WTC11 (cell line): ENCODE measurements at regions not wholly inside any gene's neighbourhood (a gene's known extent, or its start where the extent isn't known, plus 50 kb on each side); places are given as distances from the start of the nearest gene placed in this dataset.

ENCODE experiments used
- ATAC-seq: fragments of 200-7000 bp; cut with Tn5 transposase; 2 replicates; pipeline ENCODE4 v1.10.0; 2021; ENCODE audit warnings: mild to moderate bottlenecking, moderate library complexity
- CTCF ChIA-PET: fragments of 300-600 bp; sonication (Branson Sonifier 250); formaldehyde crosslinking; loops from one replicate; lab custom pipeline; 2021; ENCODE audit warnings: antibody characterized with exemption; lab: Charles Lee
- POLR2A ChIA-PET: fragments of 350-600 bp; sonication (Branson Sonifier 250); formaldehyde crosslinking; loops from one replicate; lab custom pipeline; 2021; ENCODE audit warnings: antibody characterized with exemption; lab: Charles Lee
- DNase-seq: peaks from one replicate; pipeline ENCODE4 v3.0.0; 2021; ENCODE audit warnings: low spot score
- H3K27ac Mint-ChIP-seq: 2 replicates; pipeline ENCODE4 v1.8.0; 2021; ENCODE audit warnings: mixed read lengths
- H3K27me3 Mint-ChIP-seq: 2 replicates; pipeline ENCODE4 v1.8.0; 2021; ENCODE audit warnings: low read depth, mild to moderate bottlenecking, moderate library complexity, mixed read lengths
- H3K36me3 Mint-ChIP-seq: 2 replicates; pipeline ENCODE4 v1.8.0; 2021; ENCODE audit warnings: mixed read lengths
- H3K4me1 Mint-ChIP-seq: 2 replicates; pipeline ENCODE4 v1.8.0; 2022; ENCODE audit warnings: mixed read lengths
- H3K4me3 Mint-ChIP-seq: 2 replicates; pipeline ENCODE4 v1.8.0; 2021; ENCODE audit warnings: mild to moderate bottlenecking, moderate library complexity, mixed read lengths
- H3K9me3 Mint-ChIP-seq: 2 replicates; pipeline ENCODE4 v1.8.0; 2021; ENCODE audit warnings: mixed read lengths
- AR ChIP-seq: fragments of 250-450 bp; sonication (Bioruptor Pico); IDR thresholded peaks from 2 replicates; pipeline ENCODE4 v1.9.0; 2021; ENCODE audit warnings: mild to moderate bottlenecking
- ATF1 ChIP-seq: sonication (generic); formaldehyde crosslinking; IDR thresholded peaks from 2 replicates; pipeline ENCODE4 v1.8.1; 2023; ENCODE audit warnings: mild to moderate bottlenecking, moderate library complexity, missing genetic modification reagents
- CREM ChIP-seq: sonication (generic); formaldehyde crosslinking; IDR thresholded peaks from 2 replicates; pipeline ENCODE4 v1.8.1; 2022; ENCODE audit warnings: mild to moderate bottlenecking, missing genetic modification reagents, moderate library complexity
- E2F4 ChIP-seq: sonication (generic); formaldehyde crosslinking; IDR thresholded peaks from 2 replicates; pipeline ENCODE4 v1.8.1; 2022; ENCODE audit warnings: low read depth, mild to moderate bottlenecking, moderate library complexity, missing genetic modification reagents, borderline replicate concordance
- ELF4 ChIP-seq: sonication (generic); formaldehyde crosslinking; IDR thresholded peaks from 2 replicates; pipeline ENCODE4 v1.8.1; 2022; ENCODE audit warnings: low read depth, mild to moderate bottlenecking, moderate library complexity, missing genetic modification reagents
- ESRRA ChIP-seq: sonication (generic); formaldehyde crosslinking; IDR thresholded peaks from 2 replicates; pipeline ENCODE4 v1.8.1; 2022; ENCODE audit warnings: mild to moderate bottlenecking, missing genetic modification reagents, borderline replicate concordance
- HMGA2 ChIP-seq: fragments of 250-450 bp; sonication (Bioruptor Pico); IDR thresholded peaks from 2 replicates; pipeline ENCODE4 v1.4.0; 2021; ENCODE audit warnings: mild to moderate bottlenecking, moderate library complexity
- IRF2 ChIP-seq: sonication (generic); formaldehyde crosslinking; IDR thresholded peaks from 2 replicates; pipeline ENCODE4 v1.8.0; 2022; ENCODE audit warnings: low read depth, missing genetic modification reagents, borderline replicate concordance
- MXD4 ChIP-seq: fragments of 250-450 bp; sonication (Bioruptor Pico); IDR thresholded peaks from 2 replicates; pipeline ENCODE4 v1.8.0; 2021; ENCODE audit warnings: mild to moderate bottlenecking, moderate library complexity, borderline replicate concordance
- MYBL2 ChIP-seq: sonication (generic); formaldehyde crosslinking; IDR thresholded peaks from 2 replicates; pipeline ENCODE4 v1.8.1; 2023; ENCODE audit warnings: mild to moderate bottlenecking, moderate library complexity, missing genetic modification reagents
- NR1H2 ChIP-seq: sonication (generic); formaldehyde crosslinking; IDR thresholded peaks from 2 replicates; pipeline ENCODE4 v1.9.0; 2021; ENCODE audit warnings: mild to moderate bottlenecking, moderate library complexity, missing genetic modification reagents
- PREB ChIP-seq: sonication (generic); formaldehyde crosslinking; IDR thresholded peaks from 2 replicates; pipeline ENCODE4 v1.8.1; 2022; ENCODE audit warnings: mild to moderate bottlenecking, missing genetic modification reagents, moderate library complexity, borderline replicate concordance
- PRRX2 ChIP-seq: fragments of 250-450 bp; sonication (Bioruptor Pico); IDR thresholded peaks from 2 replicates; pipeline ENCODE4 v1.8.0; 2021; ENCODE audit warnings: mild to moderate bottlenecking
- SP1 ChIP-seq: sonication (generic); formaldehyde crosslinking; conservative IDR thresholded peaks from 2 replicates; pipeline ENCODE4 v1.8.1; 2022; ENCODE audit warnings: missing genetic modification reagents
- TCF7 ChIP-seq: sonication (generic); formaldehyde crosslinking; IDR thresholded peaks from 2 replicates; pipeline ENCODE4 v1.8.0; 2022; ENCODE audit warnings: mild to moderate bottlenecking, low read depth, missing genetic modification reagents, moderate library complexity
- TEAD4 ChIP-seq: sonication (generic); formaldehyde crosslinking; IDR thresholded peaks from 2 replicates; pipeline ENCODE4 v1.8.0; 2022; ENCODE audit warnings: mild to moderate bottlenecking, missing genetic modification reagents
- USF2 ChIP-seq: sonication (generic); formaldehyde crosslinking; IDR thresholded peaks from 2 replicates; pipeline ENCODE4 v1.8.1; 2023; ENCODE audit warnings: mild to moderate bottlenecking, missing genetic modification reagents, moderate library complexity
- ZNF232 ChIP-seq: sonication (generic); formaldehyde crosslinking; IDR thresholded peaks from 2 replicates; pipeline ENCODE4 v1.8.0; 2022; ENCODE audit warnings: mild to moderate bottlenecking, missing genetic modification reagents
- ZNF281 ChIP-seq: sonication (generic); formaldehyde crosslinking; IDR thresholded peaks from 2 replicates; pipeline ENCODE4 v1.8.0; 2023; ENCODE audit warnings: mild to moderate bottlenecking, missing genetic modification reagents

GRCh38 chr18:77857678-77858655 lies 608.3 kb downstream of the GALR1 start:
- H3K4me1 Mint-ChIP-seq = no peaks in the 10 kb centered on the region
- peaks cover 60% of the 10 kb centered on the region for H3K9me3 Mint-ChIP-seq
- POLR2A ChIA-PET = no interaction called here
- H3K36me3 Mint-ChIP-seq = peaks cover 16% of the 10 kb centered on the region; the same call in 1 of the 2 replicates
- no peak overlapping the region for H3K4me3 Mint-ChIP-seq
- ATAC-seq (no peak), DNase-seq (no peak)
- H3K27ac Mint-ChIP-seq = no peak overlapping the region
- CTCF ChIA-PET = interaction anchor here (0.5 kb wide), 1 partner anchor 100 kb away, joined by 5 read pairs; no protein-coding TSS in a partner anchor
- TF ChIP-seq AR (CRISPR knock-in tag) (no peak), CREM (CRISPR knock-in tag) (no peak), ELF4 (CRISPR knock-in tag) (no peak)
- H3K27me3 Mint-ChIP-seq = peaks cover 3% of the 10 kb centered on the region; the same call in 1 of the 2 replicates

- Mint-ChIP-seq H3K27me3 (peaks cover 3% of the 10 kb centered on the region; the same call in 1 of the 2 replicates), H3K9me3 (peaks cover 62% of the 10 kb centered on the region), H3K4me1 (no peaks in the 10 kb centered on the region), H3K4me3 (no peak overlapping the region), H3K36me3 (peaks cover 11% of the 10 kb centered on the region; the same call in 1 of the 2 replicates)
- DNase-seq = no peak
- POLR2A ChIA-PET = interaction anchor here (0.6 kb wide), 1 partner anchor 22 kb away, joined by 3 read pairs; no protein-coding TSS in a partner anchor
- no peak for TF ChIP-seq ZNF232
- TF ChIP-seq, all 79 proteins: peak for 0
- no peak overlapping the region for H3K27ac Mint-ChIP-seq
- CTCF ChIA-PET = no interaction called here
- no peak for ATAC-seq
These were observed 610.0 kb downstream of the GALR1 start for GRCh38 chr18:77859634-77860033.

- ChIA-PET POLR2A (no interaction called here), CTCF (no interaction called here)
- Mint-ChIP-seq H3K9me3 (peaks cover 58% of the 10 kb centered on the region), H3K27ac (no peak overlapping the region), H3K27me3 (0 out of 2 replicates have a peak, but pooled peaks cover under 1% of the 10 kb centered on the region), H3K4me3 (no peak overlapping the region), H3K36me3 (peaks cover 14% of the 10 kb centered on the region; the same call in 1 of the 2 replicates), H3K4me1 (no peaks in the 10 kb centered on the region)
- ATAC-seq (no peak), DNase-seq (no peak)
- TF ChIP-seq NR1H2 (no peak), ATF1 (no peak), ZNF232 (no peak), MYBL2 (no peak), MXD4 (CRISPR knock-in tag) (no peak), HMGA2 (CRISPR knock-in tag) (no peak), SP1 (CRISPR knock-in tag) (no peak), E2F4 (CRISPR knock-in tag) (no peak), TEAD4 (CRISPR knock-in tag) (no peak), IRF2 (no peak), ESRRA (CRISPR knock-in tag) (no peak), TCF7 (CRISPR knock-in tag) (no peak), PREB (CRISPR knock-in tag) (no peak), PRRX2 (CRISPR knock-in tag) (no peak), USF2 (CRISPR knock-in tag) (no peak), ZNF281 (no peak)
These were observed 612.6 kb downstream of the GALR1 start for GRCh38 chr18:77862066-77862757.
